ENCODE measurements at regions not wholly inside any gene's neighbourhood (a gene's known extent, or its start where the extent isn't known, plus 50 kb on each side); places are given as distances from the start of the nearest gene placed in this dataset.

DNA sequence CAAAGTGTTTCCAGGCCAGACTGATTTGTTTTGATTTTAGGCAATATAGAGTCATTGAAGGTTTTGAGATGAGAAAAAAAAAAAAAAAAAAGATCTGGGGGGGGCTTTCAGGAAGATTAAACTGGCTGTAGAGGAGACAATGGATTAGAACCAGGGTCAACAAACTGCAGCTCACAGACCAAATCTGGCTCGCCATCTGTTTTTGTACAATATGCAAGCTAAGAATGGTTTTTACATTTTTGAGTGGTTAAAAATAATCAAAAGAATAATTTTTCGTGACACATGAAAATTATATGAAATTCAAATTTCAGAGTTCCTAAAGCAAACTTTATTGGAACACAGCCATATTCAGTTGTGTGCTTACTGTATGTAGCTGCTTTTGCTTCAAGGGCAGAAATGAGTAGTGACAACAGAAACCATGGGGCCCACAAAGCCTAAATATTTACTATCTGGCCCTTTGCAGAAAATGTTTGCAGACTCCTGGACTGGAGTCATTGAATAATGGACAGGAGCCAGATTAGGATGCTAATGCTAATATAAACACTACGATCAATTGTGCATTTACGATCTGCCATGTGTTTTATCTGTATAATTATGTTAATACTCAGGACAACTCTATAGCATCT lies 375.7 kb upstream of the DAB1 start:
- SMC1A ChIA-PET (ENCODE audit: uncharacterized antibody, unreplicated experiment): no interaction called here
- ATAC-seq: no peak
- Histone ChIP-seq H3K4me1 (ENCODE audit: control insufficient read depth, insufficient read depth, low read length) (no peaks in the 10 kb centered on the region), H3K9ac (ENCODE audit: control insufficient read depth, insufficient read depth, low read length) (no peak overlapping the region), H2AFZ (ENCODE audit: control insufficient read depth, low read depth, low read length) (no peak overlapping the region), H3K36me3 (ENCODE audit: control insufficient read depth in 2 of 2, insufficient read depth in 2 of 2, low read length in 1 of 2) (no peaks in the 10 kb centered on the region), H3K27ac (ENCODE audit: control insufficient read depth, insufficient read depth) (no peak overlapping the region), H4K20me1 (ENCODE audit: control insufficient read depth, insufficient read depth) (no peaks in the 10 kb centered on the region), H3K79me2 (ENCODE audit: control insufficient read depth, insufficient read depth, low read length) (no peaks in the 10 kb centered on the region), H3K9me3 (replicated peaks; ENCODE audit: control insufficient read depth, insufficient read depth, low read length) (no peaks in the 10 kb centered on the region), H3K4me2 (ENCODE audit: control insufficient read depth, insufficient read depth) (no peak overlapping the region), H3K4me3 (no peak overlapping the region), H3K27me3 (replicated peaks in 1 of 2; ENCODE audit: control insufficient read depth in 2 of 2, insufficient read depth in 2 of 2, low read length in 1 of 2) (no peaks in the 10 kb centered on the region)
- no peak for FAIRE-seq
- DNase-seq (ENCODE audit: low read depth, low spot score): no peak
- POLR2A ChIA-PET: no interaction called here
- no TSS peak for BruUV-seq (replicated peaks)
- WGBS (ENCODE audit: insufficient coverage, insufficient replicate concordance, low lambda C conversion rate, missing lambda C conversion rate): 21% methylated on average over 4 of the region's 4 CpGs
- CTCF ChIA-PET: no interaction called here
- RAD21 ChIA-PET (ENCODE audit: unreplicated experiment): no interaction called here
- intact Hi-C loops (cut with micrococcal nuclease; ENCODE audit: unreplicated experiment): no loop called here
- in situ Hi-C loops (cut with MboI): no loop called here
- TF ChIP-seq HDAC2 (IDR thresholded peaks at IDR 0.05) (no peak), SPI1 (IDR thresholded peaks at IDR 0.05; ENCODE audit: borderline replicate concordance, insufficient read depth, low read depth, low read length) (no peak), PAX5 (IDR thresholded peaks at IDR 0.05; ENCODE audit: borderline replicate concordance, low read depth, low read length) (no peak), HCFC1 (IDR thresholded peaks at IDR 0.05; ENCODE audit: low read length) (no peak), SMC3 (IDR thresholded peaks at IDR 0.05; ENCODE audit: borderline replicate concordance, low read length) (no peak), SUPT20H (IDR thresholded peaks at IDR 0.05; ENCODE audit: borderline replicate concordance, control insufficient read depth, low read depth, low read length) (no peak), CREM (IDR thresholded peaks at IDR 0.05; ENCODE audit: low read depth) (no peak), EP300 (IDR thresholded peaks at IDR 0.05; ENCODE audit: borderline replicate concordance in 1 of 2, control insufficient read depth in 1 of 2, low read depth in 2 of 2, low read length in 2 of 2) (no peak), FOXM1 (IDR thresholded peaks at IDR 0.05; ENCODE audit: low read depth, low read length) (no peak), NR2C1 (IDR thresholded peaks at IDR 0.05) (no peak), CEBPB (IDR thresholded peaks at IDR 0.05; ENCODE audit: borderline replicate concordance in 1 of 2, low read depth in 2 of 2, low read length in 2 of 2) (no peak), ZNF207 (IDR thresholded peaks at IDR 0.05; ENCODE audit: borderline replicate concordance) (no peak)
- TF ChIP-seq, protein P1, sequence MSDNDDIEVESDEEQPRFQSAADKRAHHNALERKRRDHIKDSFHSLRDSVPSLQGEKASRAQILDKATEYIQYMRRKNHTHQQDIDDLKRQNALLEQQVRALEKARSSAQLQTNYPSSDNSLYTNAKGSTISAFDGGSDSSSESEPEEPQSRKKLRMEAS (IDR thresholded peaks at IDR 0.05; ENCODE audit: low read depth, low read length): no peak
- TF ChIP-seq, protein P2, sequence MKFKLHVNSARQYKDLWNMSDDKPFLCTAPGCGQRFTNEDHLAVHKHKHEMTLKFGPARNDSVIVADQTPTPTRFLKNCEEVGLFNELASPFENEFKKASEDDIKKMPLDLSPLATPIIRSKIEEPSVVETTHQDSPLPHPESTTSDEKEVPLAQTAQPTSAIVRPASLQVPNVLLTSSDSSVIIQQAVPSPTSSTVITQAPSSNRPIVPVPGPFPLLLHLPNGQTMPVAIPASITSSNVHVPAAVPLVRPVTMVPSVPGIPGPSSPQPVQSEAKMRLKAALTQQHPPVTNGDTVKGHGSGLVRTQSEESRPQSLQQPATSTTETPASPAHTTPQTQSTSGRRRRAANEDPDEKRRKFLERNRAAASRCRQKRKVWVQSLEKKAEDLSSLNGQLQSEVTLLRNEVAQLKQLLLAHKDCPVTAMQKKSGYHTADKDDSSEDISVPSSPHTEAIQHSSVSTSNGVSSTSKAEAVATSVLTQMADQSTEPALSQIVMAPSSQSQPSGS (IDR thresholded peaks at IDR 0.05; ENCODE audit: low read length): no peak
- TF ChIP-seq, protein P3, sequence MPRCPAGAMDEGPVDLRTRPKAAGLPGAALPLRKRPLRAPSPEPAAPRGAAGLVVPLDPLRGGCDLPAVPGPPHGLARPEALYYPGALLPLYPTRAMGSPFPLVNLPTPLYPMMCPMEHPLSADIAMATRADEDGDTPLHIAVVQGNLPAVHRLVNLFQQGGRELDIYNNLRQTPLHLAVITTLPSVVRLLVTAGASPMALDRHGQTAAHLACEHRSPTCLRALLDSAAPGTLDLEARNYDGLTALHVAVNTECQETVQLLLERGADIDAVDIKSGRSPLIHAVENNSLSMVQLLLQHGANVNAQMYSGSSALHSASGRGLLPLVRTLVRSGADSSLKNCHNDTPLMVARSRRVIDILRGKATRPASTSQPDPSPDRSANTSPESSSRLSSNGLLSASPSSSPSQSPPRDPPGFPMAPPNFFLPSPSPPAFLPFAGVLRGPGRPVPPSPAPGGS (IDR thresholded peaks at IDR 0.05; ENCODE audit: borderline replicate concordance, insufficient read depth, low read depth, low read length, poor library complexity, severe bottlenecking): no peak
- TF ChIP-seq, protein P4, sequence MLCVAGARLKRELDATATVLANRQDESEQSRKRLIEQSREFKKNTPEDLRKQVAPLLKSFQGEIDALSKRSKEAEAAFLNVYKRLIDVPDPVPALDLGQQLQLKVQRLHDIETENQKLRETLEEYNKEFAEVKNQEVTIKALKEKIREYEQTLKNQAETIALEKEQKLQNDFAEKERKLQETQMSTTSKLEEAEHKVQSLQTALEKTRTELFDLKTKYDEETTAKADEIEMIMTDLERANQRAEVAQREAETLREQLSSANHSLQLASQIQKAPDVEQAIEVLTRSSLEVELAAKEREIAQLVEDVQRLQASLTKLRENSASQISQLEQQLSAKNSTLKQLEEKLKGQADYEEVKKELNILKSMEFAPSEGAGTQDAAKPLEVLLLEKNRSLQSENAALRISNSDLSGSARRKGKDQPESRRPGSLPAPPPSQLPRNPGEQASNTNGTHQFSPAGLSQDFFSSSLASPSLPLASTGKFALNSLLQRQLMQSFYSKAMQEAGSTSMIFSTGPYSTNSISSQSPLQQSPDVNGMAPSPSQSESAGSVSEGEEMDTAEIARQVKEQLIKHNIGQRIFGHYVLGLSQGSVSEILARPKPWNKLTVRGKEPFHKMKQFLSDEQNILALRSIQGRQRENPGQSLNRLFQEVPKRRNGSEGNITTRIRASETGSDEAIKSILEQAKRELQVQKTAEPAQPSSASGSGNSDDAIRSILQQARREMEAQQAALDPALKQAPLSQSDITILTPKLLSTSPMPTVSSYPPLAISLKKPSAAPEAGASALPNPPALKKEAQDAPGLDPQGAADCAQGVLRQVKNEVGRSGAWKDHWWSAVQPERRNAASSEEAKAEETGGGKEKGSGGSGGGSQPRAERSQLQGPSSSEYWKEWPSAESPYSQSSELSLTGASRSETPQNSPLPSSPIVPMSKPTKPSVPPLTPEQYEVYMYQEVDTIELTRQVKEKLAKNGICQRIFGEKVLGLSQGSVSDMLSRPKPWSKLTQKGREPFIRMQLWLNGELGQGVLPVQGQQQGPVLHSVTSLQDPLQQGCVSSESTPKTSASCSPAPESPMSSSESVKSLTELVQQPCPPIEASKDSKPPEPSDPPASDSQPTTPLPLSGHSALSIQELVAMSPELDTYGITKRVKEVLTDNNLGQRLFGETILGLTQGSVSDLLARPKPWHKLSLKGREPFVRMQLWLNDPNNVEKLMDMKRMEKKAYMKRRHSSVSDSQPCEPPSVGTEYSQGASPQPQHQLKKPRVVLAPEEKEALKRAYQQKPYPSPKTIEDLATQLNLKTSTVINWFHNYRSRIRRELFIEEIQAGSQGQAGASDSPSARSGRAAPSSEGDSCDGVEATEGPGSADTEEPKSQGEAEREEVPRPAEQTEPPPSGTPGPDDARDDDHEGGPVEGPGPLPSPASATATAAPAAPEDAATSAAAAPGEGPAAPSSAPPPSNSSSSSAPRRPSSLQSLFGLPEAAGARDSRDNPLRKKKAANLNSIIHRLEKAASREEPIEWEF (IDR thresholded peaks at IDR 0.05; ENCODE audit: insufficient replicate concordance, low read depth, low read length): no peak

Data from GM12878 (cell line).